Heart right ventricle (tissue), 16 donors: ENCODE measurements at regions not wholly inside any gene's neighbourhood (a gene's known extent, or its start where the extent isn't known, plus 50 kb on each side); places are given as distances from the start of the nearest gene placed in this dataset.

Experiments used
- ATAC-seq, 8 donors: fragments of 200-7000 bp; cut with Tn5 transposase; one replicate each; pipeline ENCODE4 v1.9.1; 2020; ENCODE audit warnings: mild to moderate bottlenecking in 8 of 8, moderate library complexity in 8 of 8, moderate number of reproducible peaks in 1 of 8
- DNase-seq, 2 donors: peaks; one replicate each; pipeline ENCODE4 v3.0.0-alpha.2; 2020
- H3K27ac ChIP-seq, 10 donors: fragments of 200-600 bp; sonication (generic) in 2 of 10; one replicate each; pipeline versions ENCODE4 v1.5.0 to v1.8.0; 2020 to 2022; ENCODE audit warnings: mild to moderate bottlenecking in 3 of 10
- H3K27me3 ChIP-seq, 7 donors: fragments of 200-600 bp; one replicate each; pipeline ENCODE4 v1.8.0; 2021 to 2022; ENCODE audit warnings: mild to moderate bottlenecking in 2 of 7
- H3K36me3 ChIP-seq, 9 donors: fragments of 200-600 bp; sonication (generic) in 1 of 9; one replicate each; pipeline versions ENCODE4 v1.5.0 to v1.8.0; 2020 to 2022; ENCODE audit warnings: mild to moderate bottlenecking in 2 of 9
- H3K4me1 ChIP-seq, 9 donors: fragments of 200-600 bp; sonication (generic) in 1 of 9; one replicate each; pipeline versions ENCODE4 v1.5.0 to v1.8.0; 2020 to 2022; ENCODE audit warnings: mild to moderate bottlenecking in 4 of 9
- H3K4me3 ChIP-seq, 10 donors: fragments of 200-600 bp; sonication (generic) in 2 of 10; one replicate each; pipeline versions ENCODE4 v1.5.0 to v1.8.0; 2020 to 2022; ENCODE audit warnings: mild to moderate bottlenecking in 7 of 10, moderate library complexity in 2 of 10
- H3K9me3 ChIP-seq, 11 donors: fragments of 200-600 bp in 10 of 11; sonication (generic) in 2 of 11; one replicate each; pipeline versions ENCODE4 v1.5.0 to v1.8.0; 2013 to 2022; ENCODE audit warnings: mild to moderate bottlenecking in 2 of 11, control low read depth in 1 of 11, moderate library complexity in 1 of 11
- CTCF ChIP-seq, 9 donors: fragments of 200-600 bp; sonication (generic) in 2 of 9; IDR thresholded peaks; one replicate each; pipeline versions ENCODE4 v1.5.0 to v1.8.0; 2021 to 2022; ENCODE audit warnings: antibody characterized with exemption in 9 of 9, mild to moderate bottlenecking in 5 of 9, moderate library complexity in 1 of 9
- WGBS, 2 donors: extraction: QIAGEN DNeasy Blood & Tissue Kit; methylation state at CpG; one replicate each; pipeline ENCODE4 v1.1.7; 2013; ENCODE audit warnings: inconsistent platforms in 1 of 2; 5-methylcytosine and 5-hydroxymethylcytosine counted together
- intact Hi-C, 10 donors: fragments of 100-400 bp; cut with DNase I; formaldehyde crosslinking; loops; one replicate each; pipeline versions ENCODE4 v1.11.1 to v1.14.2; 2022
- donor health status: Arrhythmogenic right ventricular cardiomyopathy.
- donor health status: ischemic (EF 13 %, LVEDD 7.1; RV severe dilation, severe dysfunction).
- donor health status: healthy with polysubstance abuse.
- donor health status: DM: no; HTN: yes; CAD: no.
- donor health status: DM: no; HTN: no; CAD: no.
- donor health status: ischemic (EF 25% LVEDD 6.9; RV normal size, moderate dysfunction).
- donor health status: ischemic (EF 25% LVEDD 5.7; RV mildly dilated, moderate dysfunction).
- donor health status: healthy.
- donor health status: DM: yes; HTN: yes; CAD: no.
- donor health status: Ischemic cardiomyopathy.
- donor health status: ischemic (EF 35%, LVEDD 5.7; RV mildly dilated, moderate dysfunction).
- donor health status: nonischemic (EF 11% LVEDD 7.7; RV severe dilation, severe dysfunction).
- donor health status: DM: yes; HTN: yes; CAD: no.
- donor health status: PGD.
- donor health status: ischemic (EF 29% LVEDD 5.4; RV normal size, mild dysfunction).
- donor health status: nonischemic (EF 23%, LVEDD 6.1; RV moderate dilation, normal function).

- no peak for TF ChIP-seq CTCF (IDR thresholded peaks at IDR 0.05)
- WGBS, 2 donors: 72 to 75% methylated on average over 4 of the region's 4 CpGs
These were observed 149.3 kb upstream of the KL start for GRCh38 chr13:32866921-32867320.

GRCh38 chr13:32877491-32877890 is 138.7 kb upstream of the KL start:
- DNase-seq (no peak), ATAC-seq (no peak)
- Histone ChIP-seq H3K4me3 (no peak overlapping the region), H3K27me3 (no peaks in the 10 kb centered on the region), H3K4me1 (peaks cover 0 to 7% (median 0%) of the 10 kb centered on the region in 9 donors), H3K36me3 (no peaks in the 10 kb centered on the region), H3K9me3 (no peaks in the 10 kb centered on the region), H3K27ac (no peak overlapping the region)
- TF ChIP-seq CTCF (IDR thresholded peaks at IDR 0.05): no peak
- intact Hi-C loops: loop anchor here in 1 of 10 donors (10.0 kb wide), 1 partner anchor 73 kb away; no protein-coding TSS in a partner anchor
- 90 to 95% methylated on average over 2 of the region's 2 CpGs for WGBS, 2 donors

More at GRCh38 chr13:32866921-32867320, 149.3 kb upstream of the KL start:
- Histone ChIP-seq H3K36me3 (no peaks in the 10 kb centered on the region), H3K4me1 (no peaks in the 10 kb centered on the region), H3K9me3 (peaks cover 0 to 25% (median 3%) of the 10 kb centered on the region in 11 donors), H3K4me3 (no peak overlapping the region), H3K27me3 (no peaks in the 10 kb centered on the region), H3K27ac (no peak overlapping the region)
- intact Hi-C loops: no loop called here
- no peak for ATAC-seq
- no peak for DNase-seq

GRCh38 chr13:32878163-32878562 is 138.1 kb upstream of the KL start:
- H3K36me3 ChIP-seq: no peaks in the 10 kb centered on the region
- H3K4me1 ChIP-seq: peaks cover 0 to 9% (median 0%) of the 10 kb centered on the region in 9 donors
- no peak for TF ChIP-seq CTCF (IDR thresholded peaks at IDR 0.05)
- no peak overlapping the region for H3K4me3 ChIP-seq
- no peak for ATAC-seq
- 85% methylated on average over 4 of the region's 4 CpGs for whole genome bisulfite sequencing, 2 donors
- no peak for DNase-seq
- H3K9me3 ChIP-seq: no peaks in the 10 kb centered on the region
- no peak overlapping the region for H3K27ac ChIP-seq
- intact Hi-C loops: loop anchor here in 1 of 10 donors (10.0 kb wide), 1 partner anchor 73 kb away; no protein-coding TSS in a partner anchor
- H3K27me3 ChIP-seq: no peaks in the 10 kb centered on the region

- H3K27ac ChIP-seq: no peak overlapping the region
- WGBS, 2 donors: 90 to 97% methylated on average over 3 of the region's 3 CpGs
- H3K9me3 ChIP-seq: no peaks in the 10 kb centered on the region
- no peak overlapping the region for H3K4me3 ChIP-seq
- H3K4me1 ChIP-seq: peaks cover 0 to 13% (median 0%) of the 10 kb centered on the region in 9 donors
- H3K27me3 ChIP-seq: no peaks in the 10 kb centered on the region
- ATAC-seq: no peak
- intact Hi-C loops: no loop called here
- TF ChIP-seq CTCF (IDR thresholded peaks at IDR 0.05): no peak
- no peak for DNase-seq
- no peaks in the 10 kb centered on the region for H3K36me3 ChIP-seq
These were observed 135.6 kb upstream of the KL start for GRCh38 chr13:32880636-32881035.
